HG03139 (cell line): ENCODE measurements at regions not wholly inside any gene's neighbourhood (a gene's known extent, or its start where the extent isn't known, plus 50 kb on each side); places are given as distances from the start of the nearest gene placed in this dataset.
"Not testable (repeated sequence)": the region's sequence is repeated elsewhere in the genome, so short reads cannot be mapped to it uniquely, and the experiment has no call there.

Source experiments
- ATAC-seq: cut with Tn5 transposase; IDR thresholded peaks from one replicate; pipeline ENCODE4 v1.9.1; 2021; ENCODE audit not compliant: unreplicated experiment

GRCh38 chr4:159545556-159545955, 442.7 kb downstream of the RAPGEF2 start:
- no peak for ATAC-seq

- ATAC-seq, result no peak
Measured at GRCh38 chr4:159547645-159548308, 444.9 kb downstream of the RAPGEF2 start.

- ATAC-seq, result no peak
Measured at GRCh38 chr4:159549098-159549518, 446.2 kb downstream of the RAPGEF2 start.

DNA sequence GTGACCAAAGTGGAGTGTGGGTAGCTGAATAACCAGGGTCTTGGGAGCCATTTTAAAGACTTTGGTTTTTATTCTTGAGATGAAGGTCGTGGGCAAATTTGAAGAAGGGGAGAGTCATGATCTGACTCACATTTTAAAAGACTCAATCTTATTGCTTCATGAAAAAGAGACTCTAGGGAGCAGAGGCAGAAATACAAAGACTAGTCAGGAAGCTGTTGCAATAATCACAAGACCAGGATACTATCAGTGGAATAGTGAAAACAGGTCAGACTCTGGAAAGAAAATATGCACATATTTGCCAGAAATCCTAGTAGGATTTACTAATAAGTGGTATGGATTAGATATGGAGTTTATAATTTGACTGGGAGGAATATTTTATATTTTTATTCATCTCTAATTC, 448.4 kb downstream of the RAPGEF2 start:
- ATAC-seq, result no peak

DNA sequence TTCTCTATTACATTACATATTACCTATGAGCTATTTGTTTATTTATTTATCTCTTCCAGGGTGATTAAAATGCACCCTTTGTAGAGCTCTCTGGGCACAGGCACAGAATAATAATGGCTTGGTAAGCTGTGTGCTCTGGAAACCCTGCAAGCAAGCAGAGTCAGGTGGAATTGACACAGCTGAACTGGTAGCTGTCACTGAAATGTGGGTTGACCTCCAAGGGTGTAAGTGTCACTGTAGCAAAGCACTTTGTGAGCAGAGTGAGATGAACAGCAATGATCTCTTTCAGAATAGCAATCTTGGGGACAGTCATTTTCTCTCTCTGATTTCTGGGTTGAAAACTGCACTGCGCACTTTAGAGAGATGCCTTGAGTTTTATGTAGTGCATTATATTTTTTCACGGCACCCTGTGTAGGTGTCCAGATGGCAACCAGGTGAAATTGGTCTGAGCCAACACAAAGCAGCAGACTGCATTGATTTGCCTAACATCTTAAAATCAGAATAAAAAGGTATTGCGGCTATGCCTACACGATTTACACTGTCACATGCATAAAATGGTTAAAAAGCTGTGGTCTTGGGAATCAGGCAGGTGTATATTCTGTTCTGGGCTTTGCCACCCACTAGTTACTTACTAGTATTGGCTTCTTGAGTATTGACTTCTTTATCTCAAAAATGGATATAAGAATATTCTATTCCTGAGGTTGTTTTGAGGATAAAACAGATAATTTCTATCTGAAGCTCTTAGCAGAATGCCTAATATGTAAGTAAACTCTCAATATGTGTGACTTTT, 450.3 kb downstream of the RAPGEF2 start:
- no peak for ATAC-seq

DNA sequence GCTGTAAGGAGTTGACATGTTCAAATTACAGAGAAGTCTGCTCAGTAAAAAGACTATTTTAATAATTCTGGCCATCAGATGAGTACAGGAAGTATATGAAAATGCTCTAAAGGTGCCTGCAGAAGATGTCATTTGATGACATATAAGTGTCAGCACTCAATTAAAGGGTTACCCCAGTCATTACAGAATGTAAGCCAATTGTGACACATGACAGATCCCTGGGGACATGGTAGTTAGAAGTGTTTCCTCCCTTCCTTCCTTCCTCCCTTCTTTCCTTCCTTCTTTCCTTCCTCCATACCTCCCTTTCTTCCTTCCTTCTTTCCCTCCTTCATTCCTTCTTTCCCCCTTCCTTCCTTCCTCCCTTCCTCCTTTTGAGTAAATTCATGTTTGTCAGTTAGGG, 453.0 kb downstream of the RAPGEF2 start:
- no peak for ATAC-seq

GRCh38 chr4:159562366-159562765, 459.5 kb downstream of the RAPGEF2 start:
- no peak for ATAC-seq

DNA sequence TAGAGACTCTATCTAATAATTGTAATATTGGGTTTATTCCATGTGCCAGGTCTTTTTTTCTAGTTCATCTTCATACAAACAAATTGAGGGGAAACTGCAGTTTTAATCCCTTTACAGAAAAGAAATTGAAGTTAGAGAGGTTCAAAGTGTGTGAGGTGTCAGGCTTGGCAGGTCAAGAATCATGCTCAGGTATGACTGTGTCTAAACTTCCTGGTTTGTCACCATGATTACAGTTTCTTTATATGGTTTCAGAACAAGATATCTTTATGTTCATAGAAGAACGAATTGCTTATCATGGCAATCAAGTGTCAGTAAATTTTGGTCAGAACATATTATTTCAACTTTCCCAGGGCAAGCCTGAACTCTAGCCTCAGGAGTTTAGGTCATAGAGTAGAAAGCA, 460.4 kb downstream of the RAPGEF2 start:
- ATAC-seq, result no peak

GRCh38 chr4:159564615-159565014, 461.7 kb downstream of the RAPGEF2 start:
- ATAC-seq, result no peak

DNA sequence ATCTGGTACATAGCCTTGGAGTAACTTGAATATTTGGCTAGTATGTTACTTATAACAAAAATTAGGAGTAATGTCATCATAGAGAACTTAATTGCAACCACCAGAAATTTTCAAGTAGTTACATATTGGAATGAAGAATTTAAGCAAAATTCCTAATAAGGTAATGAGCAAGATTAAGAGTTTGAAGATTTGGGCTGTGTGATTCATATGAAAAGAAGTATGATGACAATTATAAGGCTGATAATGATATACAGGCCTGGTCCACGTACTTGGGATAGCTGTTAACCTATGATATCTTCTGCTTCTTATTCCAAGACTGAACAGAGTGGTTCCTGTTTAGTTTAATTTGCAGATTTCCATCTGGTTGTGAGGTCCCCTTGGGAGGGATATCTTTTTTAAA, 463.9 kb downstream of the RAPGEF2 start:
- ATAC-seq, result no peak

- ATAC-seq, result no peak
Measured at GRCh38 chr4:159577241-159577640, 474.4 kb downstream of the RAPGEF2 start.

DNA sequence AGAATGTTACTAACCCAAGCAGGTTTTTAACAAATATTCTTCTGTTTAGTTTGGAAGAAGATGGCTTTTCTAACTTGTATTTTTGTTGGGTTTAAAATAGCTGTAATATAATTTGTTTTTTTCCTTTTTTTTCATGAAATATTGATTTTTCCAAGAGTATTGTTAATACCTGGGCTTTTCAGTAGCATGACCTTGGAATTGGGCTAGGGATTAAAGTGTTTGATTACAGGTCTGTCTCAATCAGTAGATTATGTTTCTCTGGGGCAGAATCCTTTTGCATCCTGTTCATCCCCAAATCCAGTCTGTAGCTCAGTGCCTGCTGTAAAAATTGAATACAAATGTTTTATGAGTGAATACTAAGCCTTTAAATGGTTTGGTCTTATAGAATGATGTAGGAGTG, 479.8 kb downstream of the RAPGEF2 start:
- no peak for ATAC-seq

DNA sequence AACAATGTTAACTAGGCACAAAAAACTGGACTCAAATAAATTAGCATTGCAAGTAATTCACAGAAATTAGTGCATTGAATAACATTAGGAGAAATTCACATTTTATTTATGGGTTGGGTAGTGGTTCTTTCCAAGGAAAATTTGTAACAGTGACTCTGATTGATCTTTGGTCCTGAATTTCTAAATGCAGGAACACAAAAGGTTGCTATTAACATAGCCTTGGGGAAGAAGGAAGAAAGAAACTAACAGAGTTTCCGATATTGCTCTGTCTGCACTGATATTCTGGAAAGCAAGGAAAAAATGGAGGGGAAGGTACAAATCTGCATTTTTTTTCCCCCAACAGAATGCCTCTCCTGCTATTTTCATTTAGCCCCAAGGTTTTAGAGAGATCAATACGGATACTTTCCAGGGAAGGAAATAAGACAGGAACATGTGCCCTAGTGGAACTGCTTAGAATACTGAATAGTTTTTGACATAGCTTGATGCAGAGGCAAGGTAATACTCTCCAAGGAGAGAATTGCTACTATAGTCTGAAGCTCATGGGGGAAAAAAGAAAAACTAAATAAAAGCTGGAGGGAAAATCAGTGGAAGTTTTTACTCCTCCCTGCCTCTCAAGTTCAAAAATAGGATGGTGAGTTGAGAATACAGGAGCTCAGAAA, 490.1 kb downstream of the RAPGEF2 start:
- ATAC-seq, result no peak

DNA sequence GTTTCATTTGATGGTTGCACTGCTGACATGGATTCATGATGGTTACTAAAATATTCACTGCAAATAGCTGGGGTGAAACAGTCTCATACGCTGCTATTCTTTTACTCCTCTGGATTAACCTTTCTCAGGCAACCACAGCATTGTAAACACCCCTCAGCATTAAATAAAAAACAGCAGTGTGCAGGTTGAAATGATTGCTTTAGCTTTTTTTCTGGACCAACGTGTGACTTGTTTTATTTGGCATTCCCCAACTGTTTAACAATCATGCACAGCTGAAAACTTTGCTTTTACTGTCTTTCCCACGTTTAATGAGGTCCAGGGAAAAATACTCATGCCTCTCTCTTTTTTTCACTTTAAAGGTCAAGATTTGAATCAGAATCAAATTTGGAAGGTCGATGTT, 490.8 kb downstream of the RAPGEF2 start:
- no peak for ATAC-seq

DNA sequence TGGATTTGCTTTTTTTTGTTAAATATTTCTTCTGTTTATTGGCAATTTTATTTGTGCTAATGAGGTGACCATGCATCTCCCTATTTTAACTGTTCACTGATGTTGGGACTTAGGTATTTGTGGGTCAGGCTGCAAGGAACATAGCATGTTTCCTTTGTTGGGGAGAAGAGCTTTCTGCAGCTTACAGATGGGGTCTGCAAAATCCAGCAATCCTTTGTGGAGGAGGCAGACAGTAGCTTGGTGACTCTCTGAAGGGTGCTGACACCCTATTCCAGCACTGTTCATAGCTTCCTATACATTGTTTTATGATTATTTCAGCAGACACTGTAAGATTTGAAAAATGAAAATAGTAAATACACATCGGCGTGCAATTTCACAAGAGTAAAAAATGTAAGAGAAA, 491.7 kb downstream of the RAPGEF2 start:
- no peak for ATAC-seq

GRCh38 chr4:159595101-159595500, 492.2 kb downstream of the RAPGEF2 start:
- ATAC-seq, result not testable (repeated sequence)

- ATAC-seq, result no peak
Measured at GRCh38 chr4:159598602-159599001, 495.7 kb downstream of the RAPGEF2 start.

GRCh38 chr4:159600061-159600460, 497.2 kb downstream of the RAPGEF2 start:
- no peak for ATAC-seq

GRCh38 chr4:159604781-159605180, 501.9 kb downstream of the RAPGEF2 start:
- no peak for ATAC-seq

GRCh38 chr4:159606835-159607234, 504.0 kb downstream of the RAPGEF2 start:
- no peak for ATAC-seq

GRCh38 chr4:159607809-159608208, 504.9 kb downstream of the RAPGEF2 start:
- ATAC-seq, result no peak

- ATAC-seq, result no peak
Measured at GRCh38 chr4:159608436-159608835, 505.6 kb downstream of the RAPGEF2 start.
